GM12878 (cell line): ENCODE measurements at regions not wholly inside any gene's neighbourhood (a gene's known extent, or its start where the extent isn't known, plus 50 kb on each side); places are given as distances from the start of the nearest gene placed in this dataset.

ENCODE experiments used
- ATAC-seq: fragments of 200-7000 bp; cut with Tn5 transposase; 3 replicates; pipeline ENCODE4 v1.9.1; 2020; ENCODE audit warnings: mild to moderate bottlenecking, moderate library complexity
- BruUV-seq: library from RNA; stranded (reverse); fragments of 400-500 nt; replicated peaks from 2 replicates; lab custom pipeline; 2021; lab: Mats Ljungman, UMichigan
- CTCF ChIA-PET: fragments of 300-600 bp; sonication (Branson Sonifier 250); formaldehyde crosslinking; extraction: SDS; loops from one replicate; lab custom pipeline; 2021; ENCODE audit warnings: inconsistent platforms; lab: Yijun Ruan, JAX
- POLR2A ChIA-PET: fragments of 350-600 bp; formaldehyde crosslinking; extraction: SDS; loops from one replicate; lab custom pipeline; 2021; ENCODE audit warnings: inconsistent platforms; lab: Charles Lee
- RAD21 ChIA-PET: fragments of 300-600 bp; sonication (Branson Sonifier 250); formaldehyde crosslinking; loops from one replicate; lab custom pipeline; 2023; ENCODE audit warnings: antibody characterized with exemption; ENCODE audit not compliant: unreplicated experiment; lab: Charles Lee
- SMC1A ChIA-PET: fragments of 300-600 bp; sonication (Branson Sonifier 250); formaldehyde crosslinking; loops from one replicate; lab custom pipeline; 2023; ENCODE audit not compliant: unreplicated experiment, uncharacterized antibody; lab: Charles Lee
- DNase-seq: peaks from one replicate; pipeline ENCODE4 v3.0.0-alpha.2; 2011; ENCODE audit warnings: low read depth, low spot score
- FAIRE-seq: peaks from 3 replicates; lab custom pipeline; 2011; peaks lifted over from hg19 to GRCh38; lab: Jason Lieb, UNC
- H2AFZ ChIP-seq: 2 replicates; pipeline ENCODE4 v1.6.0; 2011; ENCODE audit warnings: low read depth, low read length, control low read depth; ENCODE audit not compliant: control insufficient read depth
- H3K27ac ChIP-seq: 2 replicates; pipeline ENCODE4 v1.5.1; 2011; ENCODE audit warnings: control low read depth; ENCODE audit not compliant: control insufficient read depth, insufficient read depth
- H3K27me3 ChIP-seq, 2 experiments: replicated peaks in 1 of 2; 2 replicates each; pipeline versions ENCODE4 v1.6.0 to v1.6.1; 2011; ENCODE audit warnings: low read length in 1 of 2; ENCODE audit not compliant: control insufficient read depth in 2 of 2, insufficient read depth in 2 of 2
- H3K36me3 ChIP-seq, 2 experiments: 2 replicates each; pipeline ENCODE4 v1.5.1; 2011; ENCODE audit warnings: low read length in 1 of 2; ENCODE audit not compliant: control insufficient read depth in 2 of 2, insufficient read depth in 2 of 2
- H3K4me1 ChIP-seq: 2 replicates; pipeline ENCODE4 v1.6.1; 2011; ENCODE audit warnings: mild to moderate bottlenecking, low read length, moderate library complexity, mixed read lengths; ENCODE audit not compliant: control insufficient read depth, insufficient read depth
- H3K4me2 ChIP-seq: 2 replicates; pipeline ENCODE4 v1.6.0; 2011; ENCODE audit warnings: control low read depth; ENCODE audit not compliant: control insufficient read depth, insufficient read depth
- H3K4me3 ChIP-seq: fragments of 200-600 bp; sonication (generic); 2 replicates; pipeline ENCODE4 v1.5.1; 2016
- H3K79me2 ChIP-seq: 2 replicates; pipeline ENCODE4 v1.6.0; 2011; ENCODE audit warnings: low read length; ENCODE audit not compliant: control insufficient read depth, insufficient read depth
- H3K9ac ChIP-seq: 2 replicates; pipeline ENCODE4 v1.8.0; 2011; ENCODE audit warnings: low read length, control low read depth, mixed read lengths; ENCODE audit not compliant: control insufficient read depth, insufficient read depth
- H3K9me3 ChIP-seq: replicated peaks from 3 replicates; pipeline ENCODE4 v1.5.1; 2011; ENCODE audit warnings: mild to moderate bottlenecking, low read length; ENCODE audit not compliant: control insufficient read depth, insufficient read depth
- H4K20me1 ChIP-seq: 2 replicates; pipeline ENCODE4 v1.6.0; 2011; ENCODE audit not compliant: control insufficient read depth, insufficient read depth
- BCL3 ChIP-seq: IDR thresholded peaks from 2 replicates; pipeline ENCODE4 v1.6.1; 2011; ENCODE audit warnings: borderline replicate concordance, low read depth, mild to moderate bottlenecking, moderate library complexity, low read length; ENCODE audit not compliant: insufficient read depth, poor library complexity, severe bottlenecking
- EP300 ChIP-seq, 2 experiments: fragments of 150-350 bp in 1 of 2; IDR thresholded peaks; 2 replicates each; pipeline ENCODE4 v1.6.1; 2011 to 2012; ENCODE audit warnings: low read depth in 2 of 2, low read length in 2 of 2, borderline replicate concordance in 1 of 2, improper control_type of control experiment in 1 of 2, inconsistent platforms in 1 of 2; ENCODE audit not compliant: control insufficient read depth in 1 of 2
- NR2C1 ChIP-seq: fragments of 450-650 bp; IDR thresholded peaks from 2 replicates; pipeline ENCODE4 v1.6.1; 2017; ENCODE audit warnings: antibody characterized with exemption, mild to moderate bottlenecking, moderate library complexity
- RELB ChIP-seq: fragments of 450-650 bp; IDR thresholded peaks from 2 replicates; pipeline ENCODE4 v1.6.1; 2017; ENCODE audit warnings: low read depth, mild to moderate bottlenecking, moderate library complexity
- ZNF687 ChIP-seq: fragments of 450-650 bp; IDR thresholded peaks from 2 replicates; pipeline ENCODE4 v1.6.1; 2017; ENCODE audit warnings: mild to moderate bottlenecking, moderate library complexity
- WGBS: methylation state at CpG from one replicate; pipeline ENCODE4 v1.1.6; 2016; ENCODE audit warnings: low lambda C conversion rate; ENCODE audit not compliant: insufficient replicate concordance, insufficient coverage; ENCODE audit errors: missing lambda C conversion rate; 5-methylcytosine and 5-hydroxymethylcytosine counted together
- in situ Hi-C: fragments of 300-500 bp; cut with MboI; formaldehyde crosslinking; loops from 9 replicates; pipeline ENCODE4 v1.14.3; 2018; ENCODE audit warnings: mixed read lengths
- intact Hi-C: fragments of 100-400 bp; cut with micrococcal nuclease; formaldehyde crosslinking; loops from one replicate; pipeline ENCODE4 v1.14.2; 2022; ENCODE audit not compliant: unreplicated experiment

- Histone ChIP-seq H3K9ac (no peak overlapping the region), H3K4me2 (no peak overlapping the region), H4K20me1 (no peaks in the 10 kb centered on the region), H3K4me1 (no peaks in the 10 kb centered on the region), H3K27me3 (peaks cover 0 to 2% of the 10 kb centered on the region in 2 experiments; a peak in 1 of 4 replicates), H3K4me3 (no peak overlapping the region), H3K79me2 (no peaks in the 10 kb centered on the region), H2AFZ (no peak overlapping the region), H3K9me3 (no peaks in the 10 kb centered on the region), H3K36me3 (no peaks in the 10 kb centered on the region), H3K27ac (no peak overlapping the region)
- SMC1A ChIA-PET: no interaction called here
- ATAC-seq (no peak), DNase-seq (no peak), FAIRE-seq (no peak)
- RAD21 ChIA-PET: no interaction called here
- CTCF ChIA-PET: interaction anchor here (1.0 kb wide), 1 partner anchor 269 kb away, joined by 3 read pairs; no protein-coding TSS in a partner anchor
- intact Hi-C loops: no loop called here
- no peak for TF ChIP-seq EP300 (IDR thresholded peaks at IDR 0.05; ENCODE audit: borderline replicate concordance in 1 of 2, control insufficient read depth in 1 of 2, low read depth in 2 of 2, low read length in 2 of 2)
- TF ChIP-seq NR2C1: no peak
- BruUV-seq: no TSS peak
- 17% methylated on average over 2 of the region's 2 CpGs for WGBS
- POLR2A ChIA-PET: no interaction called here
- in situ Hi-C loops: no loop called here
These were observed 144.6 kb downstream of the ADAMTS15 start for GRCh38 chr11:130593064-130593463.

GRCh38 chr11:130598433-130598832, 150.0 kb downstream of the ADAMTS15 start:
- SMC1A ChIA-PET: no interaction called here
- Histone ChIP-seq H3K27me3 (no peaks in the 10 kb centered on the region; a peak in 1 of 4 replicates), H4K20me1 (no peaks in the 10 kb centered on the region), H3K36me3 (no peaks in the 10 kb centered on the region), H3K4me2 (no peak overlapping the region), H3K79me2 (no peaks in the 10 kb centered on the region), H3K4me1 (no peaks in the 10 kb centered on the region), H3K4me3 (no peak overlapping the region), H3K9ac (no peak overlapping the region), H3K27ac (no peak overlapping the region), H3K9me3 (no peaks in the 10 kb centered on the region), H2AFZ (no peak overlapping the region)
- DNase-seq (no peak), FAIRE-seq (no peak), ATAC-seq (no peak)
- intact Hi-C loops: no loop called here
- RAD21 ChIA-PET: no interaction called here
- BruUV-seq: no TSS peak
- CTCF ChIA-PET: no interaction called here
- POLR2A ChIA-PET: no interaction called here
- in situ Hi-C loops: no loop called here
- WGBS: 71% methylated on average over 24 of the region's 25 CpGs
- TF ChIP-seq BCL3: no peak
- no peak for TF ChIP-seq ZNF687
- no peak for TF ChIP-seq RELB
